B cell (primary cell): ENCODE measurements at regions not wholly inside any gene's neighbourhood (a gene's known extent, or its start where the extent isn't known, plus 50 kb on each side); places are given as distances from the start of the nearest gene placed in this dataset.
"Not testable (repeated sequence)": the region's sequence is repeated elsewhere in the genome, so short reads cannot be mapped to it uniquely, and the experiment has no call there.

Experiments used
- ATAC-seq: fragments of 200-7000 bp; cut with Tn5 transposase; one replicate; pipeline ENCODE4 v1.10.0; 2021; ENCODE audit warnings: low read depth, mild to moderate bottlenecking, moderate number of reproducible peaks, moderate library complexity
- CTCF ChIA-PET: fragments of 350-600 bp; sonication (Branson Sonifier 250); formaldehyde crosslinking; loops from one replicate; lab custom pipeline; 2021; ENCODE audit warnings: antibody characterized with exemption, inconsistent platforms; lab: Charles Lee
- POLR2A ChIA-PET: fragments of 350-600 bp; sonication (Branson Sonifier 250); formaldehyde crosslinking; loops from one replicate; lab custom pipeline; 2021; ENCODE audit warnings: antibody characterized with exemption; lab: Charles Lee
- DNase-seq: peaks from one replicate; pipeline ENCODE4 v3.0.0; 2013
- H2AFZ ChIP-seq: 2 replicates; pipeline ENCODE4 v1.6.1; 2012; ENCODE audit warnings: mild to moderate bottlenecking, low read depth, low read length; ENCODE audit not compliant: insufficient read depth, poor library complexity, severe bottlenecking
- H3K27ac ChIP-seq, 2 donors: 1 replicate in 1 of 2; 2 replicates in 1 of 2; pipeline ENCODE4 v1.5.1; 2012 to 2013; ENCODE audit warnings: low read length in 2 of 2, mild to moderate bottlenecking in 2 of 2, moderate library complexity in 1 of 2
- H3K27me3 ChIP-seq, 4 experiments: fragments of 200-600 bp in 1 of 4; sonication (generic) in 1 of 4; replicated peaks in 1 of 4; 1 replicate in 2 of 4; 2 replicates in 2 of 4; pipeline versions ENCODE4 v1.6.1 to v1.7.0; 2013 to 2016; ENCODE audit warnings: low read length in 3 of 4, mild to moderate bottlenecking in 2 of 4, mixed read lengths in 1 of 4, moderate library complexity in 1 of 4; ENCODE audit not compliant: insufficient read depth in 4 of 4, control insufficient read depth in 3 of 4; ENCODE audit errors: control extremely low read depth in 1 of 4
- H3K36me3 ChIP-seq, 2 experiments: replicated peaks in 1 of 2; 1 replicate in 1 of 2; 2 replicates in 1 of 2; pipeline versions ENCODE4 v1.6.1 to v1.7.1; 2013; ENCODE audit warnings: low read length in 1 of 2; ENCODE audit not compliant: insufficient read depth in 2 of 2, control insufficient read depth in 1 of 2; ENCODE audit errors: control extremely low read depth in 1 of 2, extremely low read depth in 1 of 2
- H3K4me1 ChIP-seq, 2 donors: fragments of 200-600 bp in 1 of 2; sonication (generic) in 1 of 2; 1 replicate in 1 of 2; 2 replicates in 1 of 2; pipeline versions ENCODE4 v1.5.1 to v1.6.1; 2013 to 2017; ENCODE audit warnings: low read length in 2 of 2; ENCODE audit not compliant: control insufficient read depth in 2 of 2, insufficient read depth in 2 of 2
- H3K4me2 ChIP-seq: replicated peaks from 2 replicates; pipeline ENCODE3; 2012; ENCODE audit warnings: mild to moderate bottlenecking, low read depth, low read length; ENCODE audit not compliant: poor library complexity, severe bottlenecking
- H3K4me3 ChIP-seq, 5 experiments: fragments of 200-600 bp in 1 of 5; sonication (generic) in 1 of 5; 1 replicate in 3 of 5; 2 replicates in 2 of 5; pipeline versions ENCODE4 v1.5.1 to v1.7.0; 2011 to 2016; ENCODE audit warnings: low read length in 4 of 5, mild to moderate bottlenecking in 4 of 5, low read depth in 2 of 5, control low read depth in 1 of 5, moderate library complexity in 1 of 5; ENCODE audit not compliant: insufficient read depth in 1 of 5; ENCODE audit errors: control extremely low read depth in 1 of 5, extremely low read depth in 1 of 5
- H3K79me2 ChIP-seq: fragments of 200-600 bp; sonication (generic); one replicate; pipeline ENCODE4 v1.6.0; 2016; ENCODE audit warnings: low read length; ENCODE audit not compliant: control insufficient read depth, insufficient read depth
- H3K9ac ChIP-seq: fragments of 200-600 bp; sonication (generic); 2 replicates; pipeline ENCODE4 v1.6.1; 2017; ENCODE audit warnings: mild to moderate bottlenecking, low read length, moderate library complexity
- H3K9me3 ChIP-seq, 3 donors: one replicate each; pipeline versions ENCODE4 v1.6.1 to v1.7.1; 2013; ENCODE audit warnings: low read length in 2 of 3; ENCODE audit not compliant: control insufficient read depth in 2 of 3, insufficient read depth in 1 of 3; ENCODE audit errors: control extremely low read depth in 1 of 3
- H4K20me1 ChIP-seq: 2 replicates; pipeline ENCODE4 v1.6.0; 2012; ENCODE audit warnings: mild to moderate bottlenecking, low read length; ENCODE audit not compliant: insufficient read depth, control insufficient read depth, poor library complexity, severe bottlenecking
- H3K27ac Mint-ChIP-seq: one replicate; pipeline ENCODE4 v1.8.0; 2021; ENCODE audit warnings: mixed read lengths
- H3K27me3 Mint-ChIP-seq: one replicate; pipeline ENCODE4 v1.8.0; 2021; ENCODE audit warnings: mixed read lengths
- H3K4me1 Mint-ChIP-seq: one replicate; pipeline ENCODE4 v1.8.0; 2021; ENCODE audit warnings: mixed read lengths
- H3K4me3 Mint-ChIP-seq: one replicate; pipeline ENCODE4 v1.8.0; 2021; ENCODE audit warnings: mixed read lengths
- H3K9me3 Mint-ChIP-seq: one replicate; pipeline ENCODE4 v1.8.0; 2022; ENCODE audit warnings: mixed read lengths; ENCODE audit not compliant: insufficient read depth
- CTCF ChIP-seq: fragments of 200-600 bp; IDR thresholded peaks from one replicate; pipeline ENCODE4 v1.8.0; 2022; ENCODE audit warnings: antibody characterized with exemption, mild to moderate bottlenecking
- EZH2 ChIP-seq: IDR thresholded peaks from 2 replicates; pipeline ENCODE4 v1.6.1; 2012; ENCODE audit warnings: borderline replicate concordance, low read depth, mild to moderate bottlenecking, moderate library complexity, low read length; ENCODE audit not compliant: insufficient read depth, poor library complexity, severe bottlenecking
- WGBS: methylation state at CpG from one replicate; pipeline ENCODE4 v1.1.5; 2013; ENCODE audit warnings: missing lambda C conversion rate; ENCODE audit not compliant: insufficient coverage; 5-methylcytosine and 5-hydroxymethylcytosine counted together
- intact Hi-C: fragments of 100-400 bp; cut with micrococcal nuclease; formaldehyde crosslinking; loops from one replicate; pipeline ENCODE4 v1.10.0; 2022

DNA sequence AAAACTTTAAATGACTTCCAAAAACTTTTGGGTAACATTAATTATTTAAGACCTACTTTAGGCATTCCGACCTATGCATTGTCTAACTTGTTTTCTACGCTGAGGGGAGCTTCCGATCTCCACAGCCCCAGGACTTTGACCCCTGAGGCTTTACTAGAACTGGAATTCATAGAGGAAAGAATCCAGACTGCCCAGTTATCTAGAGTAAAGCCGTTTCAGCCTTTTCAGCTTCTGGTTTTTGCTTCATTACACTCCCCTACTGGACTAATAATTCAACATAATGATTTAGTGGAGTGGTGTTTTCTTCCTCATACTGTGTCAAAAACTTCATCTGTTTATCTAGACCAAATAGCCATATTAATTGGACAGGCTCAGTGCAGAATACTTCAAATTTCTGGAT lies 571.9 kb upstream of the PTGER4 start:
- H3K4me3 Mint-ChIP-seq, H3K4me3 ChIP-seq, H3K27ac Mint-ChIP-seq, H3K4me2 ChIP-seq, H3K27me3 Mint-ChIP-seq, H3K36me3 ChIP-seq, H2AFZ ChIP-seq, POLR2A ChIA-PET, CTCF ChIA-PET, H4K20me1 ChIP-seq, DNase-seq, H3K4me1 ChIP-seq, H3K79me2 ChIP-seq, H3K9ac ChIP-seq, H3K4me1 Mint-ChIP-seq, ATAC-seq, H3K27ac ChIP-seq, H3K27me3 ChIP-seq, intact Hi-C loops, H3K9me3 ChIP-seq: not testable (repeated sequence)
- WGBS = no CpG with 5 or more reads among the region's 4 CpGs
- H3K9me3 Mint-ChIP-seq = peaks cover 13% of the 10 kb centered on the region

DNA sequence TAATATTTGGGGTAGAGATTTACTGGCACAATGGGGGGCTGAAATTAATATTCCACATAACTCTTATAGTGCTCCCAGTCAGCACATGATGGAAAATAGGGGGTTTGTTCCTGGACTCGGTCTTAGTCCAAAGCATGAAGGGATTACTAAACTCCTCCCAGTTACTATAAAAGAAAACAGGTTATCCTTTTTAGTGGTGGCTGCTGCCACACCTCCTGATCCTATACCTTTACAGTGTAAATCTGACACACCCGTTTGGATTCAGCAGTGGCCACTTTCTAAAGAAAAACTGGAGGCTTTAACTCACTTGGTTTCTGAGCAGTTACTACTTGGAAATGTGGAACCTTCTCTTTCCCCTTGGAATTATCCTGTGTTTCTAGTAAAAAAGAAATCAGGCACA lies 572.9 kb upstream of the PTGER4 start:
- no peak for TF ChIP-seq CTCF
- no peak for TF ChIP-seq EZH2
- H3K9me3 Mint-ChIP-seq = peaks cover 13% of the 10 kb centered on the region
- Histone ChIP-seq H2AFZ (no peak overlapping the region), H3K9me3 (peaks cover 0 to 4% (median 0%) of the 10 kb centered on the region in 3 donors), H3K79me2 (no peaks in the 10 kb centered on the region), H3K36me3 (no peaks in the 10 kb centered on the region), H3K27me3 (no peaks in the 10 kb centered on the region), H3K4me1 (no peaks in the 10 kb centered on the region), H3K9ac (no peak overlapping the region), H4K20me1 (no peaks in the 10 kb centered on the region), H3K27ac (no peak overlapping the region), H3K4me3 (no peak overlapping the region), H3K4me2 (no peak overlapping the region)
- intact Hi-C loops = no loop called here
- DNase-seq (no peak), ATAC-seq (no peak)
- no peaks in the 10 kb centered on the region for H3K4me1 Mint-ChIP-seq
- CTCF ChIA-PET = no interaction called here
- POLR2A ChIA-PET = no interaction called here
- H3K27ac Mint-ChIP-seq = no peak overlapping the region
- H3K27me3 Mint-ChIP-seq = no peaks in the 10 kb centered on the region
- no CpG with 5 or more reads among the region's 2 CpGs for WGBS
- no peak overlapping the region for H3K4me3 Mint-ChIP-seq
